AML-193 (cell line): ENCODE measurements at regions not wholly inside any gene's neighbourhood (a gene's known extent, or its start where the extent isn't known, plus 50 kb on each side); places are given as distances from the start of the nearest gene placed in this dataset.

Source experiments
- DNase-seq, 2 experiments: peaks; one replicate each; lab custom pipeline; 2025; lab: John Stamatoyannopoulos, UW

- DNase-seq = no peak
Observed at GRCh38 chr12:28824193-28824846, 324.8 kb upstream of the FAR2 start.

- DNase-seq = no peak
Observed at GRCh38 chr12:28824849-28825248, 324.2 kb upstream of the FAR2 start.

DNA sequence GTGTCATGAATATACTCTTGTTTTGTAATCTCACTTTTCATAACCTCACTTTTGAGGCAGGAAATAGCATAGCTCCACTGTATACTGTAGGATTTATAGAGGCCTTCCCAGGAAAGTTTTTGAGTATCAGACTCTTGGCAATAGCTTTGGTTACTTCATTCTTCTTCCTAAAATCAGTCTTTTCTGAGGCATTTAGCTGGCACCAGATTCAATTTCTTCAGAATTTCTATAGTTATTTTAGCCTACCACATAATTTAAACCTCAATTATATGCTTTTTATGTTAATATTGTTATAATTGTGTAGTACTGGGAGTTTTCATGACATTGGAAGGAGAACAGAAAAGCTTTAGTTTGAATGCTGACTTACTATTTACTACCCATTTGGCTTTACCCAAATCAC is 322.3 kb upstream of the FAR2 start:
- DNase-seq = no peak

DNA sequence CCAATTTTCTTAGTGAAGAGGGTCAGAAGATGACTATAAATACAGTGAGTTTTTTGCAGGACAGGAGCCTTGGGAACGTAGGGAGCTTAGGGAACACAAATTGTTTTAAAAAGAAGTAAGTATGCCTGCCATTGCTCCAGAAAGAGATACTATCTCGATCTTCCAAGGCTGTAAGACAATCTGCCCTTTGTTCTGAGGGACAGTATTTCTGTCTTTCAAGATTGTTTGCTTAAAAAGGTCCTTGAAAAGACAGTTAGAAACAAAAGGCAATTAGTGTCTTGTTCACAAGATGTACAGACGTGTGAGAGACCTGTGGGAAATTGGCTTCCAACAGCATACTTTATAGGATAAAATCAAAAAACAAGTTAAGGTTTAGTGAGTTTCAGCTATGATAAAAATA is 321.2 kb upstream of the FAR2 start:
- no peak for DNase-seq

DNA sequence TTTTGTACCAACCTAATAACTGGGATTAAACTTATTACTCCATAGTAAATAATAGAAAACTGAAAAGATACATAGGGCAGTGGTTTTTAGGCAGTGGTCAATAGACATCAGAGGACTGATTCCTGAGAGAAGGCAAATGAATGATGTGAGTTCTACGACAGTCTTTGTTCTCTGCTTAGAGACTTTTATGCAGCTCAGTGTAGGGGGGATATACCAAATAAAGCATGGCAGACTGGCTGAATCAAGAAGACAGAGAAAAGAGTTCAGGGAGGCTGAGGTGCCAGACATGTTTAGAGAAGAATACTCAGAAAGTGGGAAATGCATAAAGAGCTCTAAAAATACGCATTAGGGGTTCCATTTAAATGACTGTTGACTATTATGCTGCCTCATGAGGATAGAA is 320.8 kb upstream of the FAR2 start:
- no peak for DNase-seq

GRCh38 chr12:28830491-28830890 is 318.6 kb upstream of the FAR2 start:
- DNase-seq = no peak

DNA sequence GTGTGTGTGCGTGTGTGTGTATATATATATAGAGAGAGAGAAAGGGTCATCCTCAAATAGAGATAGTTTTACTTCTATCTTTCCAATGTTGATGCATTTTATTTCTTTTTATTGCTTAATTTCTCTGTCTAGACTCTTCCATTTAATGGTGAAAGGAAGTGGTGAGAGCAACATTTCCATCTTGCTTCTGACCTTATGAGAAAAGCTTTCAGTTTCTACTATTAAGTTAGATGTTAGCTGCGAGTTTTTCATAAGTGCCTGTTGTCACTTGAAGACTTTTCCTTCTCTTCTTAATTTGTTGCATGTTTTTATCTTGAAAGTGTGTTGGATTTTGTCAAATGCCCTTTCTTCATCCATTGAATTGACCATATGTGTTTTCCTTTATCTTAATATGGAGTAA is 304.4 kb upstream of the FAR2 start:
- DNase-seq = no peak

DNA sequence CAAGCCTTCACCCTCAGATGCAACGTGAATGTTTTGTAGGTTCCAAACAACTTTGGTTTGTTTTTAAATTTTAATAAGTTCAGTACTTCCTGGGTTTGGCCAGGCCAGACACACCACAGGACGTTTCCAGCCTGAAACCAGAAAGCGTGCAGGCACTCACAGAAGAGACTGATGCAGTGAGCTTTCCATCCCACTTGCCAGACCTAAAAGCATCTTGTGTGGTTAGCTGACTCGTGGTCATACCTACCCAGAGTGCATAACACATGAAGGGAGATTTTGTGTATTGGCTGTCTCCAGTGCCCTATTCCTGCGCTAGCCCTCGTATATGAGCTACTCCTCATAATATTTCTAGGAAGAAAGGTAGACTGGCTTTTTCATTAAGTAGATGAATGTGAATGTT is 297.3 kb upstream of the FAR2 start:
- DNase-seq = no peak

DNA sequence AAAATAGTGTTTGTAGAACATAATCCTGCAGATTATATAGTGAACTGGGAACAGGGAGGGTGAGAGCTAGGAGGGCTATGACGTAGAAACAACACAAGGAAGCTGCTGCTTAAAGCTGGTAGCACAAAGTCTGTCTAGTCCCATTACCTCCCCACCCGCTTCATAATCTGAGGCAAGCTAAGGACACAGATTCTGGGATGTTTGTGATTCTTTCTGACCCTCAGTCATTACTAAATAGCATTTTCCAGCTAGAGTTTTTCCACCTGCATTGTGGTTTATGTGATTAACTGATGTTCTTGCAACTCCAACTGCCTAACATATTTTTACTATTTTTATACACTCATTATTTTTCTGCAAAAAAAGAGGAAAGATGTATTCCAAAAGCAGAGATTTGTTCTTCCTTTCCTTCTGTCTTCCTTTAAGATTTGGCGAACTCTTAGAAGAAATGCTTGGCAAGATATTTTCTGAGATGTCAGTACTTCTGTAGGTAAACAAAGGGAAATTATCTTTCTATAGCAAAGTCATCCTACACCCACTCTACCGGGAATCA is 293.2 kb upstream of the FAR2 start:
- DNase-seq = no peak

DNA sequence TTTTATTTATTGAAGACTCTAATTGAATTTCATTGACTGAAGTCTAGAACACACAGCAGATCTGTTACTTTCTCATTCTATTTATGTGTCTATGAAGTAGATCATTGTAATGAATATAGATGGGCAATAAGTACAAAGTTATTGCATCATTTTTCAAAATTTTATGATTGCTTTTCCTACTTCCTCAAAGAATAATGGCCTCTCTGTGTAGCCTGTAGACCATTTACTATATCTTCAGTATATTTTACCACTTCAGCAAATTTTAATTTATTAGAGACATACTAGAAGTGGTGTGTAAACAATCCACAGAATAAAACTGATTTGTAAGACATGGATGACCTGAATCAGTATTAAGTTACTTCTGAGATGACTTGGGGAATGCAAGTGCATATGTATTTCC is 291.7 kb upstream of the FAR2 start:
- DNase-seq = no peak

DNA sequence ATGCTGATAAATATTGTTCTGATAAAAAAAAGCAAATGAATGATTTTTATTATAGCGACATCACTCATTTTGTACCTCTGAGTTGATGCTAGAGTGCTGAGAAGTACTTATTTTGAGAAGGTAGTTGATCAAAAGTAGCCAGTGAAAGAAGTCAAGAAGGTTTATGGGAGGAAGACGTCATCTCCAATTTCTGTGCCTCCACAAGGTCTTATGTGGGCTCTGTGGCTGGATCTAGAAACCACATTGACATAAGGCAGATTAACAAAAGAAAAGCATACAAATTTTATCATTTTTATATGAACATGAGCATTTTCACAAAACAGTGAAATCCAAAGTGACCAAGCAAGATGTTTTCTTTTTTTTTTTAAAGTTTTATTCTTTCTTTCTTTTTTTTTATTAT is 289.5 kb upstream of the FAR2 start:
- no peak for DNase-seq

DNA sequence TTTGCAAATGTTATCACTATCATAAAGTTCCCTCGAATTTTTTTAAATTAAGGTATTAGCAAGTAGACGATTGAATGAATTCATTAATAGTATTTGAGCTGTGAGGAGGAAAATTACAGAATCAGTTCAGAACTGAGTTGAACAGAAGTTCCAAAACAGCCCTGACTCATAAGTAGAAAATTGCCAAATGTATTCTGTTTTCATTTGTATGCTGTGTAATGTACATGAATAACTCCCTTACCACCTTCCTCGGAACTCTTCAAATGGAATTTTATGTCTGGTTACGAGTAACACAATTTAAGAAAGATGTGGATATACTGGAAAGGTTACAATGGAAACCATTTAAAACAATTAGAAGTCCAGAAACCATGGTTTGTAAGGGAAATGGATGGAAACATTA is 283.3 kb upstream of the FAR2 start:
- no peak for DNase-seq

DNA sequence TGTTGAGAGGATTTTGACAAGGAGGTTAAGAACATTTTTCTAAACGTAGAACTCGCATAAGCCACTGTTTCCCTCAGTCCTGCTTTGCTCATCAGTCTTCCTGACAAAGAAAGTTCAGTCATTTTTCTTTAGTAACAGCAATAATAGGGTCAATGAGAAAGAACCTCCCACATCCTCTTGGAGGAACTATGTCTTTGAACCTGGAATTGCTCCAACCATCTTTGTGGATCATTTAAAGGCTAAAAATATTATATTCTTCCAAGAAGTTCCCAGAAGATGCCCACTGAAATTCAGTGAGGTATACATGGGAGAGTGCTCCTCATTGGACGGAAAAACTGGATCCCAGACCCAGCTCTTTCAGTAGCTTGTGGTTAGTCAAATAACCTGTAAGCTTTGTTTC is 282.8 kb upstream of the FAR2 start:
- no peak for DNase-seq

- no peak for DNase-seq
Observed at GRCh38 chr12:28866715-28867503, 282.2 kb upstream of the FAR2 start.

DNA sequence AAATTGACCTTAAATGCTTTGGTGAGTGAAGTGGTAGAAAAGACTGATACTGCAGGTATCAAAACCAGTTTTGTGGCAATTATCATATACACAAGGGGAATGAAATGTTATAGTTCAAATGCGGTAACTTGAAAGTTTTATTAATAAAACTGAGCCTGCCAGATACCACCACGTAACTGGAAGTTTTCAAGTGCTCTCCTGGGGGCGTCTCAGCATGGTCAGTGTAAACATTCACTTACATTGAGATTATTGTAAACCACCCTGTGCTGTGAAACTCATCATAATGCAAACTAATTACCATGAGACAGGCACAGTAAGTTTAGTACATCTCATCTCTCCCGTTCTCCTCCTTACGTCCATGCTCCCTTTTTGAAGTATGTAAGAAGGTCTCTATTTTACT is 280.7 kb upstream of the FAR2 start:
- DNase-seq = no peak

- no peak for DNase-seq
Observed at GRCh38 chr12:28869197-28869596, 279.9 kb upstream of the FAR2 start.

DNA sequence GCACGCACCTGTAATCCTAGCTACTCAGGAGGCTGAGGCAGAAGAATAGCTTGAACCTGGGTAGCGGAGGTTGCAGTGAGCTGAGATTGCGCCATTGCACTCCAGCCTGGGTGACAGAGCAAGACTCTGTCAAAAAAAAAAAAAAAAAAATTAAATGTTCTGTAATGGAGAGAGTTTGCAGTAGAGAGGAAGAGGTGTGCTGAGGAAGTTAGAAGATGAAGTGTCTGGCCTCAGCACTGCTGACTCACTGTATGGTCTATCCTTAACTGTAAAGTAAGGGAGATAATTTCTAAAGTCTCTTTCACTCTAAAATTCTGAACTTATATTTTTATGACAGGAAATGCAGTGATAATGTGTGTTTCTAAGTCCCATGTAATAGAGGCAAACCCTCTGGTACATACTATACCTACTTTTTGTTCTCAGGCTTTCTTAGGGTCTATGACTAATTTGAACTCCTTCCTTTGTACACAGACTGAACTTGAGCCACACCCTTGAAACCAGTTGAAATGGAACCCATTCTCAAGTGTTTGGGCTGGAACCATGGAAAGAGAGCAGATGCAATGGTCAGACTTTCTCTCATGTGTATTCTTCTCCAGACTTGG is 278.1 kb upstream of the FAR2 start:
- DNase-seq = peak; percentile 72 to 84

- peak; percentile 38 to 53 for DNase-seq
Observed at GRCh38 chr12:28872654-28873268, 276.3 kb upstream of the FAR2 start.

DNA sequence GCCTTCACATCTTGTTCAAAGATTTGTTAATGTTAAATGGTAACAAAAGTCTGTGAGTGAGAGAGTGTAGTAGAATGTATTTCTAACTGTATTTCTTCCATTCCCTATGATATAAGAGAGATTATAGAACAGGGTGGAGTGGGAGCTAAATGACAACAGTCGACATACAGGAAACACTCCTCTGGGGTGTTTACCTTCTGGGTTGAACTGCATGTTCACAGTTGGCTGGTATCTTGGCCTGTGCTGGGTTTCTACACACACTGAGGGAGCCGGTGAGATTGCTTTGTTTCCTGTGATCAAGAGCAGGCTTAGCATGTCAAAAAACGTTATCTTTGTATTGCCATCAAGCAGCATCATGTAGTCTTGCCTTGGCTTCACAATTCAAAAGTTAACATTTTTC is 274.3 kb upstream of the FAR2 start:
- no peak for DNase-seq

DNA sequence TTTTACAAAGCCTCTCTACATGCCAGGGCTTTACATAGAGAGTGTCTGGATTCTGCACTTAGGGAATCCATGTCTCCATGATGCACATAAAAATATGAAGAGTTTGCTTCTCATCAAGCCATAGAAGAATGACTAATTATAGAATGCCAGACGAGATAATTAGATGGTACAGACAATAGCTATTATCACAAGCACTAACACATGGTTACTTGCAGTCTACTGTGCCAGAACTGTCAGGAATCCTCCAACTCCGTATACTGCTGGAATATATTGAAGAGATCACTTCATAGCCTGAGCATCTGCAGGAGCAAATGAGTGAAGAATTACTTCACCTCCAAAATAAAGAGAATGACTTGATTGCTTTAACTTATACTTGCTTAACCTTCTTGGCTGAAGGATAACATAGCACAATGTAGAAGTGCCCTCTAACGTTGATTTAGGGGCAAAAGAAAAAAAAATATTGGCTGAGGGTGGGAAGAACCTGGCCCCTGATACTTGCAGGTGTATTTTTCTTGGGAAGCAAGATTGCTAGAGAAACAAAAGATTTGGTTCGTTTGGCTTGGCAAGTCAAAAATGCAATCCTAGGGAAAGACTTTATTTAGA is 272.8 kb upstream of the FAR2 start:
- no peak for DNase-seq

- no peak for DNase-seq
Observed at GRCh38 chr12:28877854-28878253, 271.2 kb upstream of the FAR2 start.

- DNase-seq = no peak
Observed at GRCh38 chr12:28878629-28879028, 270.4 kb upstream of the FAR2 start.
